IMR-90 (cell line): ENCODE measurements at regions not wholly inside any gene's neighbourhood (a gene's known extent, or its start where the extent isn't known, plus 50 kb on each side); places are given as distances from the start of the nearest gene placed in this dataset.
A peak's percentile ranks its signal among the peaks of the same experiment; 100 is the strongest.
"Not testable (repeated sequence)": the region's sequence is repeated elsewhere in the genome, so short reads cannot be mapped to it uniquely, and the experiment has no call there.

Experiments
- ATAC-seq: fragments of 200-7000 bp; cut with Tn5 transposase; 2 replicates; pipeline ENCODE4 v1.9.1; 2020; ENCODE audit warnings: low read depth, mild to moderate bottlenecking, moderate library complexity
- BruUV-seq: library from RNA; stranded (reverse); fragments of 400-500 nt; replicated peaks from 2 replicates; lab custom pipeline; 2021; lab: Mats Ljungman, UMichigan
- CTCF ChIA-PET: fragments of 300-600 bp; formaldehyde crosslinking; extraction: SDS; loops from one replicate; lab custom pipeline; 2021; ENCODE audit warnings: antibody characterized with exemption; lab: Yijun Ruan, JAX
- POLR2A ChIA-PET: fragments of 300-600 bp; sonication (Branson Sonifier 250); formaldehyde crosslinking; loops from one replicate; lab custom pipeline; 2022; ENCODE audit warnings: antibody characterized with exemption; ENCODE audit not compliant: unreplicated experiment; lab: Charles Lee
- DNase-seq: peaks from one replicate; pipeline ENCODE4 v3.0.0; 2013
- H2AFZ ChIP-seq: replicated peaks from 2 replicates; pipeline ENCODE3; 2013; ENCODE audit warnings: low read length, mild to moderate bottlenecking; ENCODE audit not compliant: poor library complexity
- H2AK5ac ChIP-seq: 2 replicates; pipeline ENCODE4 v1.6.1; 2013; ENCODE audit warnings: low read depth, low read length, inconsistent platforms
- H2AK9ac ChIP-seq: replicated peaks from 2 replicates; pipeline ENCODE3; 2013; ENCODE audit warnings: mild to moderate bottlenecking, low read depth, low read length, moderate library complexity; ENCODE audit not compliant: poor library complexity
- H2BK120ac ChIP-seq: 2 replicates; pipeline ENCODE4 v1.6.1; 2013; ENCODE audit warnings: low read depth, low read length, inconsistent platforms
- H2BK15ac ChIP-seq: 3 replicates; pipeline ENCODE4 v1.6.1; 2013; ENCODE audit warnings: low read depth, low read length, inconsistent platforms
- H2BK20ac ChIP-seq: 2 replicates; pipeline ENCODE4 v1.6.1; 2013; ENCODE audit warnings: low read depth, mild to moderate bottlenecking, inconsistent platforms, low read length, moderate library complexity
- H2BK5ac ChIP-seq: 2 replicates; pipeline ENCODE4 v1.6.1; 2013; ENCODE audit warnings: mild to moderate bottlenecking, low read depth, low read length, inconsistent platforms; ENCODE audit not compliant: poor library complexity, severe bottlenecking
- H3K14ac ChIP-seq: replicated peaks from 2 replicates; pipeline ENCODE4 v1.6.1; 2013; ENCODE audit warnings: low read depth, low read length, inconsistent platforms
- H3K18ac ChIP-seq: 2 replicates; pipeline ENCODE4 v1.6.1; 2013; ENCODE audit warnings: low read depth, low read length, control low read depth
- H3K23ac ChIP-seq: 2 replicates; pipeline ENCODE4 v1.6.1; 2013; ENCODE audit warnings: low read depth, low read length, inconsistent platforms
- H3K27ac ChIP-seq: 2 replicates; pipeline ENCODE4 v1.5.1; 2013; ENCODE audit warnings: mild to moderate bottlenecking, control low read depth, low read length; ENCODE audit not compliant: insufficient read depth
- H3K27me3 ChIP-seq: 2 replicates; pipeline ENCODE4 v1.6.1; 2013; ENCODE audit warnings: low read length; ENCODE audit not compliant: control insufficient read depth, insufficient read depth
- H3K36me3 ChIP-seq: 2 replicates; pipeline ENCODE4 v1.6.1; 2013; ENCODE audit warnings: low read length, mixed read lengths; ENCODE audit not compliant: control insufficient read depth, insufficient read depth
- H3K4ac ChIP-seq: 2 replicates; pipeline ENCODE4 v1.6.1; 2013; ENCODE audit warnings: low read depth, low read length, inconsistent platforms
- H3K4me1 ChIP-seq: 2 replicates; pipeline ENCODE4 v1.6.1; 2013; ENCODE audit warnings: low read length, mixed read lengths; ENCODE audit not compliant: control insufficient read depth, insufficient read depth
- H3K4me2 ChIP-seq: 2 replicates; pipeline ENCODE4 v1.6.1; 2013; ENCODE audit warnings: low read depth, mild to moderate bottlenecking, control low read depth, low read length, moderate library complexity
- H3K4me3 ChIP-seq: 2 replicates; pipeline ENCODE4 v1.5.1; 2013; ENCODE audit warnings: low read depth, mild to moderate bottlenecking, control low read depth, low read length, moderate library complexity; ENCODE audit not compliant: insufficient read depth
- H3K56ac ChIP-seq: 2 replicates; pipeline ENCODE4 v1.6.1; 2013; ENCODE audit warnings: low read length, inconsistent platforms; ENCODE audit not compliant: insufficient read depth; ENCODE audit errors: extremely low read depth
- H3K79me1 ChIP-seq, 2 experiments: 2 replicates each; pipeline ENCODE4 v1.6.1; 2013; ENCODE audit warnings: low read length in 2 of 2, inconsistent platforms in 1 of 2, low read depth in 1 of 2
- H3K9ac ChIP-seq: 2 replicates; pipeline ENCODE4 v1.6.1; 2013; ENCODE audit warnings: low read depth, low read length, control low read depth
- H3K9me1 ChIP-seq: 2 replicates; pipeline ENCODE4 v1.6.1; 2013; ENCODE audit warnings: low read length, inconsistent platforms; ENCODE audit not compliant: insufficient read depth
- H3K9me3 ChIP-seq: 2 replicates; pipeline ENCODE4 v1.6.1; 2013; ENCODE audit warnings: low read length; ENCODE audit not compliant: control insufficient read depth, insufficient read depth
- H4K20me1 ChIP-seq: 2 replicates; pipeline ENCODE4 v1.6.1; 2013; ENCODE audit warnings: low read length, inconsistent platforms; ENCODE audit not compliant: insufficient read depth
- H4K5ac ChIP-seq: 2 replicates; pipeline ENCODE4 v1.6.1; 2013; ENCODE audit warnings: mild to moderate bottlenecking, low read depth, low read length, control low read depth
- H4K8ac ChIP-seq, 2 experiments: 2 replicates each; pipeline ENCODE4 v1.6.1; 2013; ENCODE audit warnings: low read depth in 2 of 2, low read length in 2 of 2, control low read depth in 1 of 2, inconsistent platforms in 1 of 2
- H4K91ac ChIP-seq: 2 replicates; pipeline ENCODE4 v1.6.1; 2013; ENCODE audit warnings: low read depth, low read length, inconsistent platforms; ENCODE audit not compliant: insufficient read depth
- BHLHE40 ChIP-seq: fragments of 150-350 bp; IDR thresholded peaks from 2 replicates; pipeline ENCODE4 v1.6.1; 2016; ENCODE audit warnings: mild to moderate bottlenecking, low read depth, low read length
- ELK1 ChIP-seq: fragments of 150-350 bp; IDR thresholded peaks from 2 replicates; pipeline ENCODE4 v1.6.1; 2016; ENCODE audit warnings: low read depth, mild to moderate bottlenecking, low read length, moderate library complexity, borderline replicate concordance
- MAFK ChIP-seq: IDR thresholded peaks from 2 replicates; pipeline ENCODE4 v1.6.1; 2012; ENCODE audit warnings: low read depth, low read length, improper control_type of control experiment
- RCOR1 ChIP-seq: IDR thresholded peaks from 2 replicates; pipeline ENCODE4 v1.6.1; 2012; ENCODE audit warnings: mild to moderate bottlenecking, low read length, improper control_type of control experiment; ENCODE audit not compliant: insufficient replicate concordance
- USF2 ChIP-seq: fragments of 150-350 bp; IDR thresholded peaks from 2 replicates; pipeline ENCODE4 v1.6.1; 2017; ENCODE audit warnings: mild to moderate bottlenecking, antibody characterized with exemption, low read length, low read depth
- WGBS, 2 experiments: methylation state at CpG; one replicate each; pipeline versions ENCODE4 v1.1.5 to v1.1.7; 2013; ENCODE audit warnings: missing lambda C conversion rate in 2 of 2; ENCODE audit not compliant: insufficient read length in 1 of 2; ENCODE audit errors: extremely low coverage in 2 of 2; 5-methylcytosine and 5-hydroxymethylcytosine counted together
- dilution Hi-C: fragments of 300-500 bp; cut with HindIII; formaldehyde crosslinking; loops from one replicate; pipeline ENCODE4 v1.14.3; 2018; ENCODE audit warnings: low sequenced_read_pairs; ENCODE audit not compliant: unreplicated experiment
- in situ Hi-C: fragments of 300-500 bp; cut with MboI; formaldehyde crosslinking; loops from 3 replicates; pipeline ENCODE4 v1.14.3; 2019; ENCODE audit warnings: low sequenced_read_pairs, inconsistent platforms, mixed read lengths
- intact Hi-C: fragments of 100-400 bp; cut with micrococcal nuclease; formaldehyde crosslinking; loops from 2 replicates; pipeline ENCODE4 v1.10.0; 2022

GRCh38 chr5:92017776-92018175, 634.7 kb upstream of the ARRDC3 start:
- ChIA-PET POLR2A (interaction anchor here (0.6 kb wide), 1 partner anchor 46 kb away, joined by 3 read pairs; no protein-coding TSS in a partner anchor), CTCF (interaction anchor here (1.1 kb wide), 1 partner anchor 25 kb away, joined by 3 read pairs; no protein-coding TSS in a partner anchor)
- BruUV-seq, result no TSS peak
- H4K5ac ChIP-seq, result no peak overlapping the region
- H3K23ac ChIP-seq, result 0 out of 2 replicates have a peak overlapping the region, but pooled peaks have one; percentile 60
- H2AFZ ChIP-seq, result no peak overlapping the region
- no peaks in the 10 kb centered on the region for H3K36me3 ChIP-seq
- no peaks in the 10 kb centered on the region; the same call in 1 of the 2 replicates for H3K9me3 ChIP-seq
- intact Hi-C loops, result no loop called here
- peak overlapping the region in 1 of 2 experiments; percentile 31; a peak in 2 of 4 replicates for H4K8ac ChIP-seq
- H3K79me1 ChIP-seq, result no peaks in the 10 kb centered on the region
- in situ Hi-C loops, result no loop called here
- H4K20me1 ChIP-seq, result no peaks in the 10 kb centered on the region
- no peak for TF ChIP-seq USF2
- TF ChIP-seq BHLHE40, result no peak
- no peak for TF ChIP-seq RCOR1
- no peak for TF ChIP-seq ELK1
- TF ChIP-seq MAFK, result no peak
- peak overlapping the region; percentile 92 for H2BK5ac ChIP-seq
- H3K4me2 ChIP-seq, result peak overlapping the region; percentile 73
- H3K4ac ChIP-seq, result peak overlapping the region; percentile 54; the same call in 1 of the 2 replicates
- no peaks in the 10 kb centered on the region for H3K27me3 ChIP-seq
- peak; percentile 91 for DNase-seq
- peak overlapping the region; percentile 32; the same call in 1 of the 2 replicates for H3K56ac ChIP-seq
- no peak overlapping the region for H2BK15ac ChIP-seq
- ATAC-seq, result peak; percentile 94
- H3K9me1 ChIP-seq, result peaks cover 3% of the 10 kb centered on the region; the same call in 1 of the 2 replicates
- no peak overlapping the region for H3K14ac ChIP-seq
- no peak overlapping the region for H3K9ac ChIP-seq
- dilution Hi-C loops, result no loop called here
- H2BK20ac ChIP-seq, result no peak overlapping the region
- peak overlapping the region; percentile 48; the same call in 1 of the 2 replicates for H3K18ac ChIP-seq
- peak overlapping the region; percentile 38; the same call in 1 of the 2 replicates for H4K91ac ChIP-seq
- no peak overlapping the region for H2AK9ac ChIP-seq
- 0 out of 2 replicates have a peak overlapping the region, but pooled peaks have one; percentile 2 for H3K27ac ChIP-seq
- peaks cover 6% of the 10 kb centered on the region for H3K4me1 ChIP-seq
- peak overlapping the region; percentile 68 for H2BK120ac ChIP-seq
- no peak overlapping the region for H2AK5ac ChIP-seq
- H3K4me3 ChIP-seq, result no peak overlapping the region

- H3K27ac ChIP-seq, H4K91ac ChIP-seq, H4K5ac ChIP-seq, dilution Hi-C loops, H3K9ac ChIP-seq, H4K8ac ChIP-seq, CTCF ChIA-PET, H3K56ac ChIP-seq, DNase-seq, H2BK20ac ChIP-seq, H3K9me3 ChIP-seq, in situ Hi-C loops, H2BK15ac ChIP-seq, H2AK5ac ChIP-seq, H3K18ac ChIP-seq, H3K4ac ChIP-seq, H2BK5ac ChIP-seq, H3K36me3 ChIP-seq, H3K4me3 ChIP-seq, ATAC-seq, BruUV-seq, H3K27me3 ChIP-seq, H3K14ac ChIP-seq, H3K79me1 ChIP-seq, H3K23ac ChIP-seq, H3K4me1 ChIP-seq, H2AK9ac ChIP-seq, H3K9me1 ChIP-seq, H4K20me1 ChIP-seq, H2BK120ac ChIP-seq, H3K4me2 ChIP-seq, H2AFZ ChIP-seq, intact Hi-C loops, POLR2A ChIA-PET: not testable (repeated sequence)
- no CpG with 5 or more reads among the region's 1 CpG for WGBS, 2 experiments
Measured at GRCh38 chr5:92011845-92012244, 628.7 kb upstream of the ARRDC3 start.
